Osteocyte (in vitro differentiated cells): ENCODE measurements at regions not wholly inside any gene's neighbourhood (a gene's known extent, or its start where the extent isn't known, plus 50 kb on each side); places are given as distances from the start of the nearest gene placed in this dataset.
A peak's percentile ranks its signal among the peaks of the same experiment; 100 is the strongest.

ENCODE experiments used
- DNase-seq: peaks from one replicate; pipeline ENCODE4 v3.0.0; 2021; ENCODE audit warnings: mixed read lengths; ENCODE audit not compliant: unreplicated experiment; ENCODE audit errors: extremely low spot score
- H3K27ac Mint-ChIP-seq: one replicate; pipeline ENCODE4 v1.8.0; 2021; ENCODE audit warnings: mild to moderate bottlenecking, mixed read lengths; ENCODE audit not compliant: unreplicated experiment
- H3K27me3 Mint-ChIP-seq: one replicate; pipeline ENCODE4 v1.8.0; 2021; ENCODE audit warnings: mixed read lengths; ENCODE audit not compliant: unreplicated experiment
- H3K36me3 Mint-ChIP-seq: one replicate; pipeline ENCODE4 v1.8.0; 2021; ENCODE audit warnings: mixed read lengths; ENCODE audit not compliant: unreplicated experiment
- H3K4me1 Mint-ChIP-seq: one replicate; pipeline ENCODE4 v1.8.0; 2021; ENCODE audit warnings: mixed read lengths; ENCODE audit not compliant: unreplicated experiment
- H3K4me3 Mint-ChIP-seq: one replicate; pipeline ENCODE4 v1.8.0; 2021; ENCODE audit warnings: mild to moderate bottlenecking, moderate library complexity, mixed read lengths; ENCODE audit not compliant: unreplicated experiment
- H3K9me3 Mint-ChIP-seq: one replicate; pipeline ENCODE4 v1.8.0; 2021; ENCODE audit warnings: mixed read lengths; ENCODE audit not compliant: unreplicated experiment
- TF ChIP-seq, protein P1 (sequence below): fragments of 200-600 bp; sonication (generic); IDR thresholded peaks from 2 replicates; pipeline ENCODE4 v1.5.0; 2021; ENCODE audit warnings: antibody characterized with exemption, mild to moderate bottlenecking, moderate library complexity

DNA sequence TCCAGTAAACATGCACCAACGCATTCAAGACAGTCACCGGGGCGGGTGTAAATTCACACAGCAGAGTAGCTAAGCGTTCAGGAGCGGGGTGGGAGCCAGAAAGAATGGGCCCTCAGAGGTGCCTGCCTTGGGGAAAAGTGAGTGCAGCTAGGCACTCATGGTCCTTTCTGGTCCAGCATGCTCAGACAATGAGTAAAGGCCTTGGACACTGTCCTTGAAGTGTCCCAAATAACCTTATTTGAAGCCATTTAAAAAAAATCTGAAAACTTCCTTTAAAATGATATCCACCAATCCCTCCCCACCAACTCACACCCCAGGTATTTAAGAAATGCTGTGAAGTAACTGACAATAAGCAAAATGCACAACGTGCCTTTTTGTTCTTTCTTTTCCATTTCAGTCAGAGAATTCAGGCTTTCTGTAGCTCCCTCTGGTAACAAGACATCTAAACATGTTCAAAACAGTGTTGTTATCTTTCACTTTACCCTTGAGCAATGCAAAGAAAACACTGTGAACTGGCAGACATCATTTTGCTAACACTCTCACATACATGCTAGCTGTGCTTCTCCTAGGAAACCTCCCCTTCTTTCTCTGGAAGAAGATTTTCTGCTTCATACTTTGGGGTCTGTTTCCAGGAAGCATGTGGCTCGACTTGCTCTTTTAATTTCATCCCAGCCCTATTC is 445.1 kb upstream of the SPRED2 start:
- Mint-ChIP-seq H3K27me3 (no peaks in the 10 kb centered on the region), H3K27ac (peak overlapping the region; percentile 5), H3K9me3 (no peaks in the 10 kb centered on the region), H3K4me3 (no peak overlapping the region), H3K4me1 (peaks cover 17% of the 10 kb centered on the region), H3K36me3 (no peaks in the 10 kb centered on the region)
- TF ChIP-seq, protein P1, sequence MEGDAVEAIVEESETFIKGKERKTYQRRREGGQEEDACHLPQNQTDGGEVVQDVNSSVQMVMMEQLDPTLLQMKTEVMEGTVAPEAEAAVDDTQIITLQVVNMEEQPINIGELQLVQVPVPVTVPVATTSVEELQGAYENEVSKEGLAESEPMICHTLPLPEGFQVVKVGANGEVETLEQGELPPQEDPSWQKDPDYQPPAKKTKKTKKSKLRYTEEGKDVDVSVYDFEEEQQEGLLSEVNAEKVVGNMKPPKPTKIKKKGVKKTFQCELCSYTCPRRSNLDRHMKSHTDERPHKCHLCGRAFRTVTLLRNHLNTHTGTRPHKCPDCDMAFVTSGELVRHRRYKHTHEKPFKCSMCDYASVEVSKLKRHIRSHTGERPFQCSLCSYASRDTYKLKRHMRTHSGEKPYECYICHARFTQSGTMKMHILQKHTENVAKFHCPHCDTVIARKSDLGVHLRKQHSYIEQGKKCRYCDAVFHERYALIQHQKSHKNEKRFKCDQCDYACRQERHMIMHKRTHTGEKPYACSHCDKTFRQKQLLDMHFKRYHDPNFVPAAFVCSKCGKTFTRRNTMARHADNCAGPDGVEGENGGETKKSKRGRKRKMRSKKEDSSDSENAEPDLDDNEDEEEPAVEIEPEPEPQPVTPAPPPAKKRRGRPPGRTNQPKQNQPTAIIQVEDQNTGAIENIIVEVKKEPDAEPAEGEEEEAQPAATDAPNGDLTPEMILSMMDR: no peak
- DNase-seq: no peak

DNA sequence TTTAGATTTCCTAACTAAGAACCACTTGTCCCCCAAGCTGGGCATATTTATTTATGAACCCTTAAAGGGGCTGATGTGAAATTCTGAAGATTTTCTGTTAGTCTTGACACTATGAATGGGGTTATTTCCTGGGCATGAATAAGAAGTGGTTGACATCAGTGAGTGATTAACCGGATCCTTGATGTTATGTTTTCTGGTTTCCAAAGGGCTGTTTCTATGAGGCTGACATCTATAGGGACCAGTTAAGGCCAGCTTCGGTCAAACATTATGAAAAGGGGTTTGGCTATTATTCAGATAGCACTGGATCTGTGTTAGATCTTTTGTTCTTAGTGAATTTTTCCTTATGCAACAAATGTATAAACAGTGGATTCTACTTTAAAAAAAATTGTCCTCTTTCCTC is 443.7 kb upstream of the SPRED2 start:
- Mint-ChIP-seq H3K9me3 (no peaks in the 10 kb centered on the region), H3K4me3 (no peak overlapping the region), H3K27me3 (no peaks in the 10 kb centered on the region), H3K4me1 (peaks cover 17% of the 10 kb centered on the region), H3K36me3 (no peaks in the 10 kb centered on the region), H3K27ac (no peak overlapping the region)
- DNase-seq: no peak
- TF ChIP-seq, protein P1: no peak

DNA sequence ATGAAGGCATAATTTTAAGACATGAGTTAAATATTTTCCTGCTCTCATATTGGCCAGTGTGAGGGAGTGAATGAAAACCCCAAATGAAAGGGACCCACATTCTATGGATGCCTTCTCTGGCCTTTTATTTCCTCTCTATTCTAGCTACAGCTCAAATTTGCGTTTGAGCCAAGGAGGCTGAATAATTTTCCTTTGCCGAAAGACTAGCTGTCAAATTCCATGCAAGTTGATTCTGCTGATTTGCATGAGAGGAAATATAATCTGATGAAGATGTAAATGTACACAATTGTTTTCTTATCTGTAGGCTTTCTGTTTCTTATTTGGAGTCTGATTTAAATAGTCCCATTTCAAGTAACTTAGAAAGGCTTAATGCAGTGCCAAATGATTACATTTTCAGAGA is 438.4 kb upstream of the SPRED2 start:
- no peak overlapping the region for H3K27ac Mint-ChIP-seq
- no peaks in the 10 kb centered on the region for H3K4me1 Mint-ChIP-seq
- no peak overlapping the region for H3K4me3 Mint-ChIP-seq
- no peaks in the 10 kb centered on the region for H3K9me3 Mint-ChIP-seq
- DNase-seq: no peak
- H3K36me3 Mint-ChIP-seq: no peaks in the 10 kb centered on the region
- H3K27me3 Mint-ChIP-seq: peaks cover 9% of the 10 kb centered on the region
- TF ChIP-seq, protein P1: no peak

DNA sequence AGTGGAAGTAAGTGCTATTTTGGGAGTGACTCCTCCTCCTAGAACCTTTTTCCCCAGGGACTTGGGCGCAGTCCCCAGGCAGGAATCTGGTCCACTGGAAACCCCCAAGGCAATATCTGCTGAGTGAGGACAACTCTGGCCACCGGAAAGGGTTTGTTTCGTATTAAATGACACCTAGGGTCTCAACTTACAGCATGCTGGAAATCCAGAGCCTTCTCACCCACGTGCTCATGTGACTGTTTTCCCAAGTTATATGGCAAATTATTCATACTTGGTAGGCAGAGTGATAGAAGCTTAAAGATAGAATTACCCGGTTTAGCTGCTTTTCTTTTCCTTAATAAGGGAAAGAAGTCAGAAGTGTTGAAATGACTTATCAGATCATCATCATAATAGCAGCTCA is 436.9 kb upstream of the SPRED2 start:
- no peaks in the 10 kb centered on the region for H3K36me3 Mint-ChIP-seq
- peaks cover 9% of the 10 kb centered on the region for H3K27me3 Mint-ChIP-seq
- H3K27ac Mint-ChIP-seq: no peak overlapping the region
- H3K4me1 Mint-ChIP-seq: no peaks in the 10 kb centered on the region
- TF ChIP-seq, protein P1: no peak
- no peak for DNase-seq
- no peaks in the 10 kb centered on the region for H3K9me3 Mint-ChIP-seq
- no peak overlapping the region for H3K4me3 Mint-ChIP-seq

DNA sequence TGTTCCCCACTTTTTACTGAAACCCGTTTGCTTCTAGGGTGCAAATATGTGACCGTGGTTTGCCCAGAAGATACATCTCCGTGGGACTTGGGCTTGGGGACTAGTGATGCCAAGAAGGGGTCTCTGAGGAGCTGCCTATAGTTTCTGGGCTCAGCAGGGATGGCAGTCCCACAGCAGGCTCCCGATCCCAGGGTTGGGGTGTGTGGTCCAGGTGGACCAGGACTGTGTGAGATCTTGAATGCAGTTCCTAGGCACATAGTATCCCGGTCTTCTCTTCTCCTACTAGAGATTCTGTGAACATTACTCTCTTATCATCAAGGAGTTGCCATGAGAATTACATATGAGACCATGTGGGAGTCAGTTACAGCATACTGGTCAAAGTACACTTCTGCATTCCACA is 435.8 kb upstream of the SPRED2 start:
- TF ChIP-seq, protein P1: no peak
- DNase-seq: no peak
- Mint-ChIP-seq H3K4me3 (no peak overlapping the region), H3K27ac (no peak overlapping the region), H3K4me1 (no peaks in the 10 kb centered on the region), H3K9me3 (no peaks in the 10 kb centered on the region), H3K27me3 (peaks cover 9% of the 10 kb centered on the region), H3K36me3 (no peaks in the 10 kb centered on the region)
